ENCODE measurements at regions not wholly inside any gene's neighbourhood (a gene's known extent, or its start where the extent isn't known, plus 50 kb on each side); places are given as distances from the start of the nearest gene placed in this dataset.

GRCh38 chr3:191696348-191696747 is 235.4 kb downstream of the PYDC2 start:
- TF ChIP-seq CTCF (conservative IDR thresholded peaks at IDR 0.05; ENCODE audit: low read length) = no peak
- H3K4me3 ChIP-seq (ENCODE audit: low read length) = no peak overlapping the region
- no peak for DNase-seq (ENCODE audit: low read depth)

GRCh38 chr3:191699546-191699945 is 238.6 kb downstream of the PYDC2 start:
- DNase-seq (ENCODE audit: low read depth) = no peak
- TF ChIP-seq CTCF (conservative IDR thresholded peaks at IDR 0.05; ENCODE audit: low read length) = no peak
- H3K4me3 ChIP-seq (ENCODE audit: low read length) = no peak overlapping the region

- H3K4me3 ChIP-seq (ENCODE audit: low read length) = no peak overlapping the region
- no peak for TF ChIP-seq CTCF (conservative IDR thresholded peaks at IDR 0.05; ENCODE audit: low read length)
- no peak for DNase-seq (ENCODE audit: low read depth)
These were observed 241.2 kb downstream of the PYDC2 start for GRCh38 chr3:191702121-191702520.

- H3K4me3 ChIP-seq (ENCODE audit: low read length) = no peak overlapping the region
- no peak for TF ChIP-seq CTCF (conservative IDR thresholded peaks at IDR 0.05; ENCODE audit: low read length)
- no peak for DNase-seq (ENCODE audit: low read depth)
These were observed 246.9 kb downstream of the PYDC2 start for GRCh38 chr3:191707817-191708216.

- TF ChIP-seq CTCF (conservative IDR thresholded peaks at IDR 0.05; ENCODE audit: low read length) = no peak
- DNase-seq (ENCODE audit: low read depth) = no peak
- H3K4me3 ChIP-seq (ENCODE audit: low read length) = no peak overlapping the region
These were observed 254.6 kb downstream of the PYDC2 start for GRCh38 chr3:191715585-191715984.

- DNase-seq (ENCODE audit: low read depth) = no peak
- no peak overlapping the region for H3K4me3 ChIP-seq (ENCODE audit: low read length)
- TF ChIP-seq CTCF (conservative IDR thresholded peaks at IDR 0.05; ENCODE audit: low read length) = no peak
These were observed 260.5 kb downstream of the PYDC2 start for GRCh38 chr3:191721390-191721861.

- no peak for TF ChIP-seq CTCF (conservative IDR thresholded peaks at IDR 0.05; ENCODE audit: low read length)
- no peak overlapping the region for H3K4me3 ChIP-seq (ENCODE audit: low read length)
- no peak for DNase-seq (ENCODE audit: low read depth)
These were observed 261.0 kb downstream of the PYDC2 start for GRCh38 chr3:191721990-191722389.

Measured in AG10803 (cell line).